KMS-11 (cell line): ENCODE measurements at regions not wholly inside any gene's neighbourhood (a gene's known extent, or its start where the extent isn't known, plus 50 kb on each side); places are given as distances from the start of the nearest gene placed in this dataset.

Source experiments
- H2AFZ ChIP-seq: fragments of 200-600 bp; sonication (generic); 2 replicates; pipeline ENCODE4 v1.6.1; 2016; ENCODE audit warnings: antibody characterized with exemption, mixed run types, low read depth
- H3K27ac ChIP-seq: fragments of 200-600 bp; sonication (generic); 2 replicates; pipeline ENCODE4 v1.6.1; 2016; ENCODE audit warnings: mild to moderate bottlenecking, mixed run types
- H3K27me3 ChIP-seq: fragments of 200-600 bp; sonication (generic); 2 replicates; pipeline ENCODE4 v1.6.1; 2017; ENCODE audit warnings: mild to moderate bottlenecking, low read depth, mixed run types, moderate library complexity; ENCODE audit not compliant: insufficient read depth
- H3K36me3 ChIP-seq: fragments of 200-600 bp; sonication (generic); 2 replicates; pipeline ENCODE4 v1.6.1; 2017; ENCODE audit warnings: mild to moderate bottlenecking, mixed run types; ENCODE audit not compliant: insufficient read depth
- H3K4me1 ChIP-seq: fragments of 200-600 bp; sonication (generic); 2 replicates; pipeline ENCODE4 v1.6.1; 2016; ENCODE audit warnings: mild to moderate bottlenecking, low read depth, mixed run types; ENCODE audit not compliant: poor library complexity, severe bottlenecking
- H3K4me2 ChIP-seq: fragments of 200-600 bp; sonication (generic); 2 replicates; pipeline ENCODE4 v1.7.0; 2016; ENCODE audit warnings: mild to moderate bottlenecking, mixed run types
- H3K4me3 ChIP-seq: fragments of 200-600 bp; sonication (generic); IDR thresholded peaks from 2 replicates; pipeline ENCODE4 v1.6.1; 2017; ENCODE audit warnings: low read depth, low read length, mixed read lengths; ENCODE audit not compliant: insufficient read depth
- H3K79me2 ChIP-seq: fragments of 200-600 bp; sonication (generic); 2 replicates; pipeline ENCODE4 v1.6.1; 2016; ENCODE audit warnings: low read depth, mixed run types; ENCODE audit not compliant: insufficient read depth
- H3K9ac ChIP-seq: fragments of 200-600 bp; sonication (generic); 2 replicates; pipeline ENCODE4 v1.6.1; 2016; ENCODE audit warnings: mild to moderate bottlenecking, mixed run types
- H4K20me1 ChIP-seq: fragments of 200-600 bp; sonication (generic); 2 replicates; pipeline ENCODE4 v1.6.1; 2016; ENCODE audit warnings: mild to moderate bottlenecking, mixed run types; ENCODE audit not compliant: insufficient read depth
- CTCF ChIP-seq: fragments of 200-600 bp; sonication (generic); conservative IDR thresholded peaks from 2 replicates; pipeline ENCODE4 v1.6.1; 2017; ENCODE audit warnings: low read depth, mild to moderate bottlenecking, antibody characterized with exemption, low read length, moderate library complexity, mixed read lengths

GRCh38 chr7:20267482-20267881 is 50.3 kb upstream of the MACC1 start:
- H3K27me3 ChIP-seq: no peaks in the 10 kb centered on the region
- H3K36me3 ChIP-seq: no peaks in the 10 kb centered on the region
- peak overlapping the region; percentile 11; the same call in 1 of the 2 replicates for H3K4me2 ChIP-seq
- H4K20me1 ChIP-seq: no peaks in the 10 kb centered on the region
- TF ChIP-seq CTCF: peak; percentile 34; the same call in 1 of the 2 replicates
- no peak overlapping the region for H3K9ac ChIP-seq
- H3K27ac ChIP-seq: no peak overlapping the region
- H3K79me2 ChIP-seq: no peaks in the 10 kb centered on the region
- H3K4me1 ChIP-seq: peaks cover 59% of the 10 kb centered on the region
- no peak overlapping the region for H3K4me3 ChIP-seq
- H2AFZ ChIP-seq: no peak overlapping the region

DNA sequence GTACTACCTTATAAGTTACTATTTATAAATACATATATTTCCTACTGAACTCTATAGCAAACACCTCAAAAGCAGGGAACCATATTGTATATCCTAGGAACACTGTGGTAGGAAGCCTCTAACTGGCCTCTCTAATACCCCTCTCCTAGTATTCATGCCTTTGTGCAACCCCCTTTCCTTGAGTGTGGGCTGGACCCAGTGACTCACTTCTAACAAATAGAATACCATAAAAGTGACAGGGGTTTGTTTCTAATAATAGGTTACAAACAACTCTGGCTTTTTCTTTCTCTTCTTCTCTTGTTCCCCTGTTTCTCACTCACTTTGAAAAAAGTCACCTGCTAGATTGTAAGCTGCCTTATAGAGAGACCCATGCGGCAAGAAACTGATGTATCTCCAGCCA is 51.6 kb upstream of the MACC1 start:
- no peak overlapping the region for H3K4me2 ChIP-seq

GRCh38 chr7:20269726-20270125 is 52.5 kb upstream of the MACC1 start:
- Histone ChIP-seq H3K9ac (no peak overlapping the region), H3K4me1 (peaks cover 54% of the 10 kb centered on the region), H3K4me3 (no peak overlapping the region), H3K4me2 (no peak overlapping the region), H3K36me3 (no peaks in the 10 kb centered on the region), H2AFZ (no peak overlapping the region), H3K27ac (no peak overlapping the region), H4K20me1 (no peaks in the 10 kb centered on the region), H3K27me3 (no peaks in the 10 kb centered on the region), H3K79me2 (no peaks in the 10 kb centered on the region)
- TF ChIP-seq CTCF: no peak

More for the DNA sequence above, 51.6 kb upstream of the MACC1 start:
- H3K36me3 ChIP-seq: no peaks in the 10 kb centered on the region
- H3K4me1 ChIP-seq: peaks cover 59% of the 10 kb centered on the region
- no peaks in the 10 kb centered on the region for H3K79me2 ChIP-seq
- no peaks in the 10 kb centered on the region for H4K20me1 ChIP-seq
- no peak for TF ChIP-seq CTCF
- no peak overlapping the region for H3K9ac ChIP-seq
- H2AFZ ChIP-seq: no peak overlapping the region
- no peak overlapping the region for H3K4me3 ChIP-seq
- no peak overlapping the region for H3K27ac ChIP-seq
- H3K27me3 ChIP-seq: no peaks in the 10 kb centered on the region

- Histone ChIP-seq H3K4me1 (peaks cover 50% of the 10 kb centered on the region), H3K27ac (peak overlapping the region; percentile 64; the same call in 1 of the 2 replicates), H3K27me3 (no peaks in the 10 kb centered on the region), H3K4me3 (no peak overlapping the region), H3K4me2 (peak overlapping the region; percentile 89), H2AFZ (peak overlapping the region; percentile 76), H4K20me1 (no peaks in the 10 kb centered on the region), H3K9ac (peak overlapping the region; percentile 46; the same call in 1 of the 2 replicates), H3K36me3 (no peaks in the 10 kb centered on the region), H3K79me2 (no peaks in the 10 kb centered on the region)
- no peak for TF ChIP-seq CTCF
Observed at GRCh38 chr7:20270371-20270770, 53.2 kb upstream of the MACC1 start.
